Uterus (tissue), 3 donors: ENCODE measurements at regions not wholly inside any gene's neighbourhood (a gene's known extent, or its start where the extent isn't known, plus 50 kb on each side); places are given as distances from the start of the nearest gene placed in this dataset.

ENCODE experiments used
- DNase-seq, 2 donors: peaks; one replicate each; pipeline ENCODE4 v3.0.0-alpha.2; 2019 to 2020
- H3K27ac ChIP-seq, 2 donors: fragments of 200-600 bp; sonication (generic); 1 replicate in 1 of 2; 2 replicates in 1 of 2; pipeline ENCODE4 v1.5.1; 2016 to 2018
- H3K27me3 ChIP-seq, 2 donors: fragments of 200-600 bp; sonication (generic); one replicate each; pipeline ENCODE4 v1.5.1; 2018 to 2019; ENCODE audit warnings: control low read depth in 1 of 2
- H3K36me3 ChIP-seq, 2 donors: fragments of 200-600 bp; sonication (generic); one replicate each; pipeline ENCODE4 v1.5.1; 2019; ENCODE audit warnings: control low read depth in 1 of 2
- H3K4me1 ChIP-seq, 2 donors: fragments of 200-600 bp; sonication (generic); one replicate each; pipeline ENCODE4 v1.5.1; 2018 to 2019; ENCODE audit warnings: control low read depth in 1 of 2
- H3K4me3 ChIP-seq, 2 donors: fragments of 200-600 bp; sonication (generic); 1 replicate in 1 of 2; 2 replicates in 1 of 2; pipeline ENCODE4 v1.5.1; 2018 to 2019; ENCODE audit warnings: mild to moderate bottlenecking in 1 of 2
- H3K9me3 ChIP-seq, 2 donors: fragments of 200-600 bp; sonication (generic); one replicate each; pipeline ENCODE4 v1.5.1; 2019; ENCODE audit warnings: control low read depth in 1 of 2
- CTCF ChIP-seq, 4 experiments: fragments of 200-600 bp in 2 of 4; fragments of 450-650 bp in 2 of 4; sonication (generic) in 2 of 4; IDR thresholded peaks; one replicate each; pipeline ENCODE4 v1.5.1; 2016 to 2019; ENCODE audit warnings: antibody characterized with exemption in 4 of 4, mild to moderate bottlenecking in 2 of 4, moderate library complexity in 1 of 4
- POLR2A ChIP-seq, 2 donors: fragments of 450-650 bp; IDR thresholded peaks; one replicate each; pipeline ENCODE4 v1.6.1; 2016; ENCODE audit warnings: antibody characterized with exemption in 2 of 2, mild to moderate bottlenecking in 1 of 2, moderate library complexity in 1 of 2
- intact Hi-C: fragments of 100-400 bp; cut with DNase I; formaldehyde crosslinking; loops from one replicate; pipeline ENCODE4 v1.15.1; 2023; ENCODE audit warnings: low total_unique reads
- donor health status: DM: yes; HTN: yes; CAD: no.

DNA sequence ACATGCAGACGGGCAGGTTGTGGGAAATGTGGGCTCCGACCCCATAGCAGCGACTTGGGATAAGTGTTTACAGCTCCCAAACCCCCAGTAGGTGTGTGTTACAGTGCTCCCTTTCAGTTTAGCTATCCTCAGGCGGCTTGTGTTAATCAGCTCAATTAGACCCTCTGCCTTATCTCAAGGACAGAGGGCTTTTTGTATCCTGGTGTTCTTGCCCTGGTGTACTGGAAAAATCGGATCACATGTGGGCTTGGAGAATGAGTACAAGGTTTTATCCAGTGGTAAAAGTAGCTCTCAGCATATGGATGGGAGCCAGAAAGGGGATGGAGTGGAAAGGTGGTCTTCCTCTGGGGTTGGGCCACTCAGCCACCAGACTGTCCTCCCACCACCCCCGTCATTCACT, 264.7 kb upstream of the SYT4 start:
- Histone ChIP-seq H3K36me3 (no peaks in the 10 kb centered on the region), H3K4me1 (no peaks in the 10 kb centered on the region), H3K9me3 (no peaks in the 10 kb centered on the region), H3K4me3 (no peak overlapping the region), H3K27me3 (no peaks in the 10 kb centered on the region), H3K27ac (no peak overlapping the region)
- TF ChIP-seq CTCF (IDR thresholded peaks at IDR 0.05): no peak
- TF ChIP-seq POLR2A (IDR thresholded peaks at IDR 0.05): no peak
- no peak for DNase-seq
- intact Hi-C loops: no loop called here

DNA sequence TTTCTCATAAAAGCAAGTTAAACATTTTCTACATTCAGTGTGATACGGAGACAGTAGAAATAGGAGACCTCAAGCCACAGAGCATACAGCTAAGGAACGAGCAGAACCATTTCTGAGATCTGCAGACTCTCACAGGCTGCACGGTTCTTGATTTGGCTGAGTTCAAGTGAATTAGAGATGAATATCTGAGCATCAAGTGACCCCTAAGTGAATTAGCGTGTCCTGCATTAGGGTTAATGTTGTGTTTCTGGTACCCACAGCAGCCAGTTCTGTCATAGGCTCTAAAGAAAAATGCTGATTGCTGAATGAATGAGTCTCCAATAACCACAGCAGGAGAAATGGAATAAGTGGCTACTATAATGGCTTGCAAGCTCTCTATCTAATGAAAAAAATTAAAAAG, 265.9 kb upstream of the SYT4 start:
- DNase-seq: no peak

DNA sequence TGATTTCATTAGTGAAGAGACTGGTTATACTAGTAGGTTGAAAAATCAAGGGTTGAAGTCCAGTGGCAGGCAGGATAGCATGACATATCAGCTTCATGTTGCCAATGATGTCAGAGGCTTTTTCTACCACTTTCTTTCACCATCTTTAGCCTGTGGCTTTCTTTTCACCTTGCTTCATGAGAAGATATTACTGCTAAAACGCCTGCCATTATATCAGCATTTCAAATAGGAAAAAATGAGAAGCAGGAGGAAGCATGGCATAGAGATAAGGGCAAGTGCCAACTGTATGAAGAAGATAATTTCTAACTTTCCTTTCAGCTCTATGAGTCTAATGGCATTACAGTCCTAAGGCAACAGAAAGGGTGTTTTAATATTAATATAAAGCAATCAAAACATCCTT, 270.2 kb upstream of the SYT4 start:
- TF ChIP-seq POLR2A (IDR thresholded peaks at IDR 0.05) (no peak), CTCF (IDR thresholded peaks at IDR 0.05) (no peak)
- Histone ChIP-seq H3K27me3 (no peaks in the 10 kb centered on the region), H3K4me3 (no peak overlapping the region), H3K36me3 (no peaks in the 10 kb centered on the region), H3K9me3 (no peaks in the 10 kb centered on the region), H3K4me1 (no peaks in the 10 kb centered on the region), H3K27ac (no peak overlapping the region)
- intact Hi-C loops: no loop called here
- no peak for DNase-seq

More for the DNA sequence above, 265.9 kb upstream of the SYT4 start:
- H3K4me1 ChIP-seq: no peaks in the 10 kb centered on the region
- H3K4me3 ChIP-seq: no peak overlapping the region
- H3K27me3 ChIP-seq: no peaks in the 10 kb centered on the region
- H3K36me3 ChIP-seq: no peaks in the 10 kb centered on the region
- no peak overlapping the region for H3K27ac ChIP-seq
- no peak for TF ChIP-seq CTCF (IDR thresholded peaks at IDR 0.05)
- TF ChIP-seq POLR2A (IDR thresholded peaks at IDR 0.05): no peak
- intact Hi-C loops: no loop called here
- H3K9me3 ChIP-seq: no peaks in the 10 kb centered on the region

DNA sequence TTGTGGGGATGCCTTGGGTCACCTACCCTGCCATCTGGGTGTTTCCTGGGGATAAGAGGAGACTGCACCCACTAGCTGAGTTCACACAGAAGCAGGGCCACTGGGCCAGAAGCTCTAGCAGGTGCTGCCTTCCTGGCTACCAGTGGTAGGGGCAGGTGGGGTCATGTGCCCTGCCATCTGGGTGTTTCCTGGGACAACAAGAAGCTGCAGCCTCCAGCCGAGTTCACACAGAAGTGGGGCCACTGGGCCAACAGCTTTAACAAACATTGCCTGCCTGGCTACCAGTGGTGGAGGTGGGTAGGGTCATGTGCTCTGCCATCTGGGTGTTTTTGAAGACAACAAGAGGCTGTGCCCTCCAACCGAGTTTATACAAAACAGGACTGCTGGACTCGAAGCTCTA, 282.2 kb upstream of the SYT4 start:
- Histone ChIP-seq H3K4me3 (no peak overlapping the region), H3K36me3 (no peaks in the 10 kb centered on the region), H3K27me3 (no peaks in the 10 kb centered on the region), H3K9me3 (no peaks in the 10 kb centered on the region), H3K4me1 (no peaks in the 10 kb centered on the region), H3K27ac (no peak overlapping the region)
- intact Hi-C loops: no loop called here
- DNase-seq: no peak
- no peak for TF ChIP-seq POLR2A (IDR thresholded peaks at IDR 0.05)

- no peaks in the 10 kb centered on the region for H3K27me3 ChIP-seq
- no peaks in the 10 kb centered on the region for H3K4me1 ChIP-seq
- no peaks in the 10 kb centered on the region for H3K9me3 ChIP-seq
- TF ChIP-seq POLR2A (IDR thresholded peaks at IDR 0.05): no peak
- peak in 1 of 4 experiments; percentile 27 for TF ChIP-seq CTCF (IDR thresholded peaks at IDR 0.05)
- DNase-seq: no peak
- H3K27ac ChIP-seq: no peak overlapping the region
- H3K36me3 ChIP-seq: no peaks in the 10 kb centered on the region
- intact Hi-C loops: no loop called here
- H3K4me3 ChIP-seq: no peak overlapping the region
Measured at GRCh38 chr18:43563780-43564179, 286.5 kb upstream of the SYT4 start.

- Histone ChIP-seq H3K9me3 (no peaks in the 10 kb centered on the region), H3K4me1 (no peaks in the 10 kb centered on the region), H3K27ac (no peak overlapping the region), H3K36me3 (no peaks in the 10 kb centered on the region), H3K27me3 (no peaks in the 10 kb centered on the region), H3K4me3 (no peak overlapping the region)
- TF ChIP-seq CTCF (IDR thresholded peaks at IDR 0.05): no peak
- no peak for TF ChIP-seq POLR2A (IDR thresholded peaks at IDR 0.05)
- intact Hi-C loops: no loop called here
- no peak for DNase-seq
Measured at GRCh38 chr18:43570593-43570992, 293.3 kb upstream of the SYT4 start.
